GM19239 (cell line): ENCODE measurements at regions not wholly inside any gene's neighbourhood (a gene's known extent, or its start where the extent isn't known, plus 50 kb on each side); places are given as distances from the start of the nearest gene placed in this dataset.

Experiments
- DNase-seq: peaks from one replicate; pipeline ENCODE4 v3.0.0; 2011; ENCODE audit warnings: low spot score; ENCODE audit not compliant: insufficient read length
- FAIRE-seq: peaks from 2 replicates; lab custom pipeline; 2011; peaks lifted over from hg19 to GRCh38; lab: Jason Lieb, UNC

GRCh38 chr4:15215109-15215508 lies 212.7 kb upstream of the C1QTNF7 start:
- FAIRE-seq (no peak), DNase-seq (no peak)

- FAIRE-seq (no peak), DNase-seq (no peak)
Measured at GRCh38 chr4:15226203-15226602, 201.6 kb upstream of the C1QTNF7 start.

- FAIRE-seq: peak; percentile 94
- DNase-seq: peak; percentile 22
Measured at GRCh38 chr4:15231265-15232091, 196.4 kb upstream of the C1QTNF7 start.

- FAIRE-seq (no peak), DNase-seq (no peak)
Measured at GRCh38 chr4:15232366-15233263, 195.2 kb upstream of the C1QTNF7 start.

GRCh38 chr4:15233264-15233597 lies 194.6 kb upstream of the C1QTNF7 start:
- no peak for FAIRE-seq

GRCh38 chr4:15233626-15234025 lies 194.2 kb upstream of the C1QTNF7 start:
- DNase-seq: no peak
- peak; percentile 11 for FAIRE-seq

More at GRCh38 chr4:15233264-15233597, 194.6 kb upstream of the C1QTNF7 start:
- no peak for DNase-seq

GRCh38 chr4:15234116-15234855 lies 193.5 kb upstream of the C1QTNF7 start:
- DNase-seq (no peak), FAIRE-seq (no peak)

- DNase-seq: no peak
- FAIRE-seq: no peak
Measured at GRCh38 chr4:15234856-15235126, 193.0 kb upstream of the C1QTNF7 start.

- FAIRE-seq (no peak), DNase-seq (no peak)
Measured at GRCh38 chr4:15235135-15235534, 192.7 kb upstream of the C1QTNF7 start.

GRCh38 chr4:15237648-15238230 lies 190.1 kb upstream of the C1QTNF7 start:
- no peak for FAIRE-seq

GRCh38 chr4:15238720-15239119 lies 189.1 kb upstream of the C1QTNF7 start:
- DNase-seq: peak; percentile 20
- FAIRE-seq: peak; percentile 58

More at GRCh38 chr4:15237648-15238230, 190.1 kb upstream of the C1QTNF7 start:
- no peak for DNase-seq

- FAIRE-seq: no peak
Measured at GRCh38 chr4:15239866-15240265, 188.0 kb upstream of the C1QTNF7 start.

GRCh38 chr4:15240764-15241163 lies 187.1 kb upstream of the C1QTNF7 start:
- FAIRE-seq: no peak
- DNase-seq: no peak

More at GRCh38 chr4:15239866-15240265, 188.0 kb upstream of the C1QTNF7 start:
- no peak for DNase-seq

- FAIRE-seq: no peak
Measured at GRCh38 chr4:15242021-15242420, 185.8 kb upstream of the C1QTNF7 start.

GRCh38 chr4:15244354-15244753 lies 183.5 kb upstream of the C1QTNF7 start:
- FAIRE-seq: no peak
- no peak for DNase-seq

More at GRCh38 chr4:15242021-15242420, 185.8 kb upstream of the C1QTNF7 start:
- DNase-seq: no peak

- FAIRE-seq: no peak
Measured at GRCh38 chr4:15245006-15245530, 182.8 kb upstream of the C1QTNF7 start.

GRCh38 chr4:15250021-15250441 lies 177.8 kb upstream of the C1QTNF7 start:
- FAIRE-seq (no peak), DNase-seq (no peak)

More at GRCh38 chr4:15245006-15245530, 182.8 kb upstream of the C1QTNF7 start:
- no peak for DNase-seq

- FAIRE-seq (peak; percentile 80), DNase-seq (no peak)
Measured at GRCh38 chr4:15253349-15253748, 174.5 kb upstream of the C1QTNF7 start.

- no peak for FAIRE-seq
- no peak for DNase-seq
Measured at GRCh38 chr4:15254236-15254880, 173.5 kb upstream of the C1QTNF7 start.
